ENCODE measurements at regions not wholly inside any gene's neighbourhood (a gene's known extent, or its start where the extent isn't known, plus 50 kb on each side); places are given as distances from the start of the nearest gene placed in this dataset.
A peak's percentile ranks its signal among the peaks of the same experiment; 100 is the strongest.

DNA sequence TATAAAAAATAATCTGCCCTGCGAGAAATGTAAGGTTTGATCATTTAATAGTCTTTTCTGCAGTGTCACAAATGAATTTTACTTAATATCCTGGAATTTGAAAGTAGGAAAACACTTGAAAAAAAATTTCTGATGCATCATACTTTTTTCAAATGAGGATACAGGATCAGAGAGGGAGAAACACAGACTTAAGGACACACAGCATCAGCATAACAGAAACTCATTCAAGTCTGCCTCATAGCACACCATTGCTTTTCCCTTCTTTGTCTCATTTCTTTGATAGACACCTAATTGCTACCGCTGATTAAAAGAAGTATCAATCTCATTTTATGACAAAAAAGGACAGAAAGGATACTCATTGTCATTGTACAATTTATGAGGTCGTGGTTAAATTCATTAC is 319.0 kb downstream of the TMEM114 start:
- DNase-seq (ENCODE audit: low spot score), result no peak

DNA sequence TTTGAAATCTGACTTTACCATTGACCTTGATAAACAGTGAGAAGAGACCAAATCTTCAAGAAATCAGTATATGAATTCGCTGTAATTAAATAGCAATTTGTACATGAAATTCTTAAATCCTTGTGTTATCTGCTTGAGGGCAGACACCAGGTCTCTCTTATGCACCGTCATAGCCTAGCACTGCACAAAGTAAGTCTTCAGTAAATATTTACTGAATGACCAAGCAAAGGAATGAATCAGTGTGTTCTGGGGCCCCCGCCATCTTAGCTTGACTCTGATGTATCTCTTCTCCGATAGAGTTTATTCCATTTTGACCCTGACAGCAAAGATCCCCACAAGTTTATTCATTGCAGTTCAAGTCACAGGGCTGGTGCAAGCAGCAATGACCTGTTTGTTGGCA is 328.0 kb downstream of the TMEM114 start:
- DNase-seq (ENCODE audit: low spot score), result no peak

DNA sequence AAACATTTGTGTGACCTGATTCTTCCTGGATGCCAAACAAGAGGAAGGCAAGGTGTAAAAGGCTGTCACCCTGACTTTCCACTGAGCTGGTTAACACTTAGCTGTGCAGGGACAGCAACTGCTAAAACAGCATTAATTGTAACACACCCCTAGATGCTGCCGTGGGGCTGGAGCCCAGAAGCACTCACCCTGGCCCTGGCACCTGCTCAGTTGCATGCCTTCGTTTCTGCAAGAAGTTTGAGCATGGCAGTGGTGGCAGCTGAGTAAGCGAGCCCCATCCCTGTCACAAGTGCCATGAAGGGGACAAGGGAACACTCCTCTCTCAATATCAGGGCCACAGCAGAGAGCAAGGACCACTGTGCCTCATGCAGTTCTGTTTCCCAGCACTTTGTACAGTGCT is 330.2 kb downstream of the TMEM114 start:
- no peak for DNase-seq (ENCODE audit: low spot score)

DNA sequence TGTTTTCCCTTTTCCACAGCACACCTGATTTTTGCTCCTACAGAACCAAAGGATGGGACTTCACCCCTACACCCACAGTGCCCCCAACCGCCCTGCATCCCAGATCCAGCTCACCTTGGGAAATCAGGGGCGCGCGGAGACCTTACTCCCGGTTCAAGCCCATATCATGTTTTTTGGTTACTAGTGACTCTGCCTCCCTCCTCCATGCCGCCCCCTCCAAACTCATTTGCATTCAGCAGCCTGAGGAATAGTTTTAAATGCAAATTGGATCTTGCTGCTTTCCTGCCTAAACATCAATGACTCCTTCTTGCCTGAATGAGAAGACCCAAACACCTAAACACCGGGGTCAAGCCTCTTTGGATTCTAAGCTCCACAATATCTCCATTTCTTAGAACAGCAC is 331.8 kb downstream of the TMEM114 start:
- DNase-seq (ENCODE audit: low spot score), result no peak

DNA sequence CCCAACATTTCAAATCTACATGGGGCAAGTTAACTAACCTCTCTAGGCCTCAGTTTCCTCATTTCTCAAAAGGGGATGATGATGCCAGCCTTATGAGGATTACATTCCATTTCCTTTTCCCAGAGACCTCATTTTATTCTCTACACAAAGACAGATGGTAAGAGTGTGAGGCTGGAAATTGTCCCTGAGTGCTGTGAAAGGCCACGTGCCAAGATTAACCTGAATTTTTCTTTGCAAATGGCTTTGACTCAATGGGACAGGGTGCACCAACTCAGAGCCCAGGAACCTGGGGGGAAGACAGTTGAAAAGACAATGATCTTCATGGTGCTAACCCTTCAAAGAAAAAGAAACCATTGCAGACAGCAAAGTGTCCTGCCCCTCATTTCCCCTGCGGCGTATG is 332.8 kb downstream of the TMEM114 start:
- no peak for DNase-seq (ENCODE audit: low spot score)

DNA sequence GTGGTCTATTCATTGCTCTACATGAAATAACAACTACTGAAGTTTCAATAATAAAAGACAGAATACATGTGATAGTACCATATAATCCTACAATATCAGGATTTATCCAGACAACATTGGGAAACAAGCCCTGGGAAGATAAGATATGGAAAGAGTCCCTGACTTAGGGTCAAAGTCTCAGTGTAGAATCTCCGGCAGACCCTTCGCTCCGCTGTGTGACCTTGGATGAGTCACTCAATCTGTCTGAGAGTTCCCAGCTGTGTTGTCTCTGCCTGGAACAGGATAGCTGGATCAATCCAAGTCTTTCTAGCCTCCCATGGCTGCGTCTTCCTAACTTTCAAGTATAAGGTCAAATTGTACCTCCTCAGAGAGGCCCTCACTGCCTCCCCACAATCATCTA is 335.9 kb downstream of the TMEM114 start:
- no peak for DNase-seq (ENCODE audit: low spot score)

DNA sequence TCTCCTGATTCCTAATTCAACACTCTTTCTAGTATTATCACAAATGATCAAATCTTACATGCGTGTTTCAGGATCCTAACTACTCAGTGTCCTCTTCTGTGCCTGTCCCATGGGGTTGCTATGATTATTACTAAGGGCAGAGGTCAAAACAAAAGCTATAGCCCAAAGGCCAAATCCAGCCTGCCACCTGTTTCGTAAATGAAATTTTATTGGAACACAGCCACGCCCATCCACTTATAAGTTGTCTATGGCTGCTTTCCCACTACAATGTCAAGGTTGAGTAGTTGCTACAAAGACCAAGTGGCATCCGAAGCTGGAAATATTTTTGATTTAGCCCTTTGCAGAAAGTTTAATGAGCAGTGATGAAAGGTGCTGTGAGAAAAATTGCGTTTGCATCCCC is 336.6 kb downstream of the TMEM114 start:
- no peak for DNase-seq (ENCODE audit: low spot score)

DNA sequence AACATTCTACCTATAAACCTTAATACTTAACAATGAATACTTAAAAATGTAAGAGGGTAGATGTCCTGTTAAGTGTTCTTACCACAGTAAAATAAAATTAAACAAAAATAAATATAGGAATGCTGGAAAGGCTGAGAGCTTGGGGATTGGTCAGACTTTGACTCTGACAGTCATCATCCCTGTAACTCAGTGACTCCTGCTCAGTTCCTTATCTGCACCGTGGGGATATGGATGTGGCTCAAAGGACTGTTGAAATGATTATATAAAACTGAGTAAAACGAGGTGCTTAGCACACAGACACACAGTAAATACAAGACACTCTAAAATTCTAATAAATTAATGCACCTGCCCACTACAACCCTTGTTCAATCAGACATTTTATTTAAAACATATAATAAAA is 338.6 kb downstream of the TMEM114 start:
- no peak for DNase-seq (ENCODE audit: low spot score)

DNA sequence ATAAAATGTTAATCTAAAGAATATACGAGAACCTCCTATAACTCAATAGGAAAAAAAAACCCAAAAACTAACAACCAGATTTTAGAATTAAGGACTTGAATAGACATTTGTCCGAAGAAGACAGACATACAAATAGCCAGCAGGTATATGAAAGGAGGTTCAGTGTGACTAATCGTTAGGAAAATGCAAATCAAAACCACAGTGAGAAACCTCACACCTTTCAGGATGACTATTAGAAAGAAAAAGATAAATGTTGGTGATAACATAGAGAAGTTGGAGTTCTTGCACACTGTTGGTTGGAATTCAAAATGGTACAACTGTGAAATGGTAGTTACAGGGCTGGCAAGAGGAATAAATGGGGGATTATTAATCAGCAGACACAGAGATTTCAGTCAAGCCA is 339.0 kb downstream of the TMEM114 start:
- DNase-seq (ENCODE audit: low spot score), result no peak

DNA sequence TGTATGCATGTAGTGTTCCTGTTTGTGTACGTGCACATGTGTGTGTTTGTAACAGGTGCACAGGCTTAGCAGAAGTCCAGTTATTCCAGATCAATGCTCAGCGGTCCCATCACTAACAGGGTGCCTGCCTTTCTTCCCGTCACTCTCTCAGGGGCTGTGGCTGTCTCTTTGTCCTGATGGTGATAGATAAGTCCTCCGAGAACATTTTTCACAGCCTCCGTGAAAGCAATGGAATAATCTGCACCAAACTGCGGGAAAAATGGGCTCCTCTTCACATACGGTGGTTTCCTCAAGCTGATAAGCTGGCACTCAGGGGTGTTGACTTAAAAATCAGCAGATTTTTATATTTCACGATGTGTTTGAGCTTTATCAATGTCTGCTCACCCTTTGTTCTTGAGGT is 342.3 kb downstream of the TMEM114 start:
- DNase-seq (ENCODE audit: low spot score), result no peak

DNA sequence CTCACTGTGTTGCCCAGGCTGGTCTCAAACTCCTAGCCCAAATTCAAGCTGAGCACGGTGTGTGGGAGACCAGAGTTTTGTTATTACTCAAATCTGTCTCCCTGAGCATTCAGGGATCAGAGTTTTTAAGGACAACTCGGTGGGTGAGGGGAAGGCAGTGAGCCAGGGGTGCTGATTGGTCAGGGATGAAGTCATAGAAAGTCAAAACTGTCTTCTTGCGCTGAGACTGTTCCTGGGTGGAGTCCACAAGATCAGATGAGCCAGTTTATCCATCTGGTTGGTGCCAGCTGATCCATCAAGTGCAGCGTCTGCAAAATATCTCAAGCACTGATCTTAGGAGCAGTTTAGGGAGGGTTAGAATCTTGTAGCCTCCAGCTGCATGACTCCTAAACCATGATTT is 346.3 kb downstream of the TMEM114 start:
- DNase-seq (ENCODE audit: low spot score), result no peak

DNA sequence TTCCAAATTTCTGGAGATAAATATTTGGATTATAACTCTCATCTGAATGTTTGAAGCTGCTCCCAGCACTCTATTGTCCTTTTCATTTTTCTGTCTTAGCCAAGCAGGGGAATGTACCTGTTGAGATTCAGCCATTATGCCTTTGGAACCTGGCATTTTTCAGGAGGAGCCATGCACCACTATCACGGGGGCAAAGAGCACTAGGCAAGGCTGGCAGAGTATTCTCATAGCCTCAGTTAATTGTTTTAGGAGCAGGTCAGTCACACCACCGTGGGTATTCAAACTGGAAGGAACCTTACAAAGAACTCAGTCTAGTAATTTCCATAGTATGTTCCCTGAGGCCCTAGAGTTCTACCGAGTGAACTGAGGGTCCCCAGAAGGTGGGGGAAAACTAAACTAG is 348.9 kb downstream of the TMEM114 start:
- no peak for DNase-seq (ENCODE audit: low spot score)

DNA sequence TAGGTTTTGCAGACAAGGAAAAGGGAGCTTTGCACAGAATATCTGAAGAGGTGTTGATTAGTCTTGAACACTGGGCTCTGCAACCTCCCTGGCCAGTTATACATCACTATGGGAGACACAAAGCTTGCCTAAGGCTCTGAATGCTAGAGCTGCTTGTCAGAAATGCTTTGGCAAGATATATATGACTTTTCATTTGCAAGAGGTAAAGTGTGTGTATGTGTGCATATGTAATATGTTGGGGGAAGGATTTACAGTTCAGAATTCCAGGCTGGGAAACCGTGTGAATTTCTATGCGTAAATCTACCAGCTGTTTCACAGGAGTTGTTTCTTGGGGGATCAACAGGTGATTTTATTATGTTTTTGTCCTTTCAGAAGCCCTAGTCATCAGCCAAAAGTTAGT is 350.9 kb downstream of the TMEM114 start:
- DNase-seq (ENCODE audit: low spot score), result no peak

DNA sequence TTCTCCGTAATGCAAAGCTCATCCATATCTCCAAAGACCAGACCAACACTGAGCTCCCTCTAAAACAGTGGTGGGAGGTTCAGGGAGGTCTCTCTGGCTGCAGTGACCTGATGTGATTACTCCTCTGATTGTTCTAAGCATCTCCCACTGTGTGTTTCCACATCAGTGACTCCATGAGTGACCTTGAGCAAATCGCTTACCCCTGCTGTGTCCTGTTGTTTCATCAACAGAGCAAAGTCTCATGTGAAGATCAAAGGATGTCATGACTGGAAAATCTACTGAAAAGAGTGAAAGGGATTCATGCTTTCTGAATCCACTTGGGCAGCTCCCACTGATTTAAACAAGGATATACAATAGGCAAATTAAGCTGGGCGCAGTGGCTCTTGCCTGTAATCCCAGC is 352.9 kb downstream of the TMEM114 start:
- DNase-seq (ENCODE audit: low spot score), result no peak

DNA sequence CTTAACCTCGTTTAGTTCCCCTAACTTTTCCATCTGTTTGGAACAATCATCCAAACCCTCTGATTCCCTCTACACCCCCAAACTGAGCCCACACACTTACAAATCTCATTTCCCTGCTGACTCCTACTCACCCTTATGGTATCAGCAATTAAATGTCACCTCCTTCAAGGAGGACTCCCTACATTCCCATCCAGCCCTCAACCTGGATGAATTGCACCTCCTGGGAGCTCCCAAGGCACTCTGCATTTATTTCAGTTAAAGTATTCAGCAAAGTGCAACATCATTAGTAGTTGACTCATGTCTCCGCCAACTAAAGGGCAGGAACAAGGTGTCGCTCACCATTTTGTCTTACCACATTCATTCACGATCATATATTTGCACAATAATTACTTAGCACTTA is 353.5 kb downstream of the TMEM114 start:
- no peak for DNase-seq (ENCODE audit: low spot score)

DNA sequence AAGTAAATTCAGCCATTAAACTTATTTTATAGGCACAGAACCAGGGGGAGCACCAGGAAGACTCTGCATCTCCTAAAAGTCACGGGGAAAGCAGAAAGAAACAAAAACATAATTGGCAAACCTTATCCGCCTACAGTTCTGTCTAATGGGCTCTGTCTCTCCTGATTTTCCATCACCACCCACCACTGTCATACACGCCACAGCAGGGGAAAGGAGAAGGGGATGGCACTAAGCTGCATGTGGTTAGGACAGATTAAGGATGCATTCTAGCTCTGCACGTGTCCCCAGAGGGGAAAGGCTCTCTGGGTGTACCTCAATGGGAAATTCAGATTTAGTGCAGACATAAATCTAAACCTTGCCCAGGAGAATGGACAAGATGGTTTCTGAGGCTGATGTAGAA is 359.8 kb downstream of the TMEM114 start:
- DNase-seq (ENCODE audit: low spot score), result no peak

DNA sequence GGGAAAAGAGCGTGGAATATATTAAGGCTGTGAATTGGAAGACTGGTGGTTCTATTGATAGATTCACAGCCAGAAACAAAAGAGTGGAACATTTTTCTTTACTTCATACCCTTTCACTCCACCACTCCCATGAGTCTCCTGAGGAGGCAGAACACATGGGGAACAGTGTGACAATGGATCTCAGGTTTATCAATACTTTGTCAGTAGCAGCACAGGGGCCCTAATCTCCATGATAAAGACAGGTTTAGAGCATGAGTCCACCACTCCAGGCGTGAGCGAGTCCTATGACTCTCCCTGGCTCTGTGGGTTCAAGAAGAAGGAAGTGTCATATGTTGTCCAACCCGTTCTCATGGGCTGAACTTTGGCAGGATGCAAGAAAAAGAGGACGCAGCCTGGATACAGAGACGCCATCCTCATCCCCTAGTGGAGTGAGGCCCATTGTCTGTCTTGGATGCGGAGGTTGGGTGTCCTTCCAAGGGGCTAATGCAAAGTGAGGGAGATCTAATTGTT is 361.2 kb downstream of the TMEM114 start:
- no peak for DNase-seq (ENCODE audit: low spot score)

DNA sequence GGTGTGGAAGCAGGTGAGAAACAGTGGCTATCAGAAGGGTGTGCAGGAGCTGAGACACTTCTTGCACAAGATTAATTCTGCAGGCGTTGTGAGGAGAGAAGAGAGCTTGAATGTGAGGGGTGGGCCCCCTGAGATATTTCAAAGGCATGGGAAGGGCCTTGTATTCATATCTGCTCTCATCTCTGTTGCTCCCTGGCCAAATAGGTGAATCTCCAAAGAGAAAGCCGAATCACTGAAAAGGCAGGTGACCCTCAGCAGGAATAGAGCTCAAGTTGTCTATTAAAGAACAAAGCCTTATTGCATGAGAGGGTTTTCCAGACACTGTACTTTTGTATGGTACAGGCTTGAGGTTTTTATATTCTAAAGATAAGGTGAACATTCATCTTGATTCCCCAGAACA is 373.1 kb downstream of the TMEM114 start:
- DNase-seq (ENCODE audit: low spot score), result no peak

DNA sequence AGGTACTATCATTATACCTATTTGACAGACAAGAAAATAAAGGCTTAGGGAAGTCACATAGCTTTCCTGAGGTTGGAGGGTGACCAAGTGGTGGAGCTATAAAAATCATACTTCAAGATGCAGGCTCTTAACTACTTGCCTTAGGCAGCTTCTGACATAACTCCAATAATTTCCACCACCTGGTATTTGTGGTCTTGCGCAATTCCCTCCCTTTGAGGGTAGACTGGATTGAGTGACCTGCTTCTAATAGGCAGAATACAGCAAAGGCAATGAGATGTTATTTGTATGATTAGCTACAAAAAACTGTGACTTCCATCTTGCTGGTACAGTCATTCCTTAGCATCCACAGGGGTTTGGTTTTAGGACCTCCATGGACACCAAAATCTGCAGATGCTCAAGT is 385.5 kb downstream of the TMEM114 start:
- no peak for DNase-seq (ENCODE audit: low spot score)

DNA sequence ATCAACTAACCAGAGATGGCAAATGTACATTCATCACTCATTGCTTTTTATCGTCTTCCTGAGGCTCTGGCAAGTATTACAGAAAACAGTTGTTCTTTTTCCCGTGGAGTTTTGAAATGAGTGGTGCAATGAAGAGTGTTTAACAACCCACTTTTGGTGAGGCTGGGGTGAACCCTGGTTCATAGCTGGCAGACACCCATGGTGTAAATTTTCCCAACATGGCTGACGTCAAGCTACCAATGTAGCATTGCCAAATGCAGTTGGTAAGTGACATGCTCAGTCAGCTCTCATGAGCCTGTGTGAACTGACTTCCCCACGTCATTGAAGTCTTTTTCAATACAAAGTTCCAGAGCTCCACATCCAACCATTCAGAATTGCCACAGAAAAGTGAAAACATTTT is 386.2 kb downstream of the TMEM114 start:
- DNase-seq (ENCODE audit: low spot score), result no peak

DNA sequence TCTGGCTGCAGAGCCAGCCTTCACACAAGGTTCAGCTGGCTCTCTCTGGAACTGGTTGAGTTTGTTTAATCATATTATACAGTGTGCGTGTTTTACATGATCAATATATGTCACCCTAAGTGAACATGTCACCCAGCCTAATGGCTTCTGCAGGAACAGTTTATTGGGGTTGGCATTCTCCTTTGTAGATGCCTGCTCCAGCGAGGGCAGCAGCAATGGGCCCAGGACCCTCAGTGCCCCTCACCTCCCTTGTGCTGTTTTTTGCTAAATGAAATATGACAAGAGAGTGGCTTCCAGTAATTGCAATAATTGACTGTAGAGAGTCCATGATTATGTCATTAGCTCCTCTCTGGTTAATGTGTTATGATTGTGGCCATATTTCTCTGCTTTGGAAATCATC is 387.2 kb downstream of the TMEM114 start:
- DNase-seq (ENCODE audit: low spot score), result no peak

DNA sequence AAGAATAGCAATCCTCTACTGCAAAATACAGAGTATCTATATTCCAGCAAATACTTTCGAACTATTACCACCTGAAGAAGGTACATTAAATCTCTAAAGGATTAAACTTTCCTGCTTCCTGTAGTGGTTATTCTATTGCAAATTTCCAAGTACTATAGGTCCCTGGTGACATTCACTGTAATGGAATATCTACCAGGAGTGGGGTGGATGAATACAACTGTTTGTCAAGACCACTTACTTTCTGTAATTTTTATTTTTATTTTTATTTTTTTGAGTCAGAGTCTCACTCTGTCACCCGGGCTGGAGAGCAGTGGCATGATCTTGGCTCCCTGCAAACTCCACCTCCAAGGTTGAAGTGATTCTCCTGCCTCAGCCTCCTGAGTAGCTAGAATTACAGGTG is 389.5 kb downstream of the TMEM114 start:
- DNase-seq (ENCODE audit: low spot score), result no peak

DNA sequence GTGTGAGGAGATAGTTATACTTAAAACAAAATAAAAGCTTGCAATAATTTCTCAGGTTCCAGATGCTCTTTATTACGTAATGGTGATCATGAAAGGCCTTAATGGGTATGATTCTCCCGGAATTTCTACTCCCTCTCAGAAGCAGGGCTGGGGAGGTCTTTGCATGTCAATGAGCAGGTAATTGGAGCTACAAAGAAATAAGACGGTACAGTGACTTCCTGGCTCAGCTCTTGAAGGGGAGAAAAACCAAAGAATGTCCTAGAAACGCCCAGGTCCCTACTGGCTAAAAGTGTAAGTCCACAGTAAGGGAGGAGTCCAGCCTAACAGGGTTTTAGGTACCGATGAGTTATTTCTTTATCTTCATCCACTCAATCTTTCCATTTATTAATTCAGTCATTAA is 390.9 kb downstream of the TMEM114 start:
- no peak for DNase-seq (ENCODE audit: low spot score)

DNA sequence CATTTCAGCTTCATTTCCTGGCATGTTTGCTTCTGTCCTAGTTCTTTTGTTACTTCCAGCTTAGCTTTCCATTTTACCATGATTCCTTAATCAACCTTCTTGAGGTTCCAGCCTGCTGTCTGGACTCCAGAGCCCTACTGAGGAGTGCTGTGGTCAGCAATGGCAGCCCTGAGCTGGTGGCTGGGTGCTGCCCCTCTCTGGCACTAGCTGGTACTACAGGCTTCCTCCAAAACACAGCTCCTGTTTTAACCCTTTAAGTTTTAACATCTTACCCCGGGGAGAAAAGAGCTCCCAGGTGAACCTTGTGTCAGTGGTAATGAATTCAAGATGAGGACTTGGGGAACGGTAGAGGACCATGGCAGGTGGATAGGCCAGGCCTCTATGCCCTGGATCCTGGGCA is 395.5 kb downstream of the TMEM114 start:
- DNase-seq (ENCODE audit: low spot score), result peak; percentile 3

DNA sequence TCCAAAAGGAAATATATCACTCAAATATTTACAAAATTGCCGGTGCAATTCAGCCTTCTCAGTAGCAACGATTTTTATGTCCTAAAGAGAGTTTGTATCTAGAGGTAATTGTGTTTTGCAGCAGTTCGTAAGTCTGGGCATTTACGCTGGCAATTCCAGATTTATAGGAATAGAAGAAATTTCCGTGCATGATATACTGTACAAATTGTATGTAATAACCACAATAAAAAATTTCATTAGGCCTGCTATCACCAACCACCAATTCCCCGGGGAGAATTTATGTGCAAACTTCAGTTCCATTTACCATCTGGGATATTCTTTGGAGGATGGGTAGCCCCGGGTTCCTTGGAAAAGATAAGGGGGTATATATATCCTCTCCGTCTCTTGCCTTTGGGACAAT is 401.5 kb downstream of the TMEM114 start:
- no peak for DNase-seq (ENCODE audit: low spot score)

All from kidney tubule cell (primary cell).